Activated CD4-positive, alpha-beta T cell treated with anti-CD3 and anti-CD28 coated beads, Interleukin-2, Interleukin-6, amounts not matched to agents 100 ng/mL and 50 ng/mL, durations not matched to agents 16 hours and 8 hours (primary cell): ENCODE measurements at regions not wholly inside any gene's neighbourhood (a gene's known extent, or its start where the extent isn't known, plus 50 kb on each side); places are given as distances from the start of the nearest gene placed in this dataset.

Experiments
- DNase-seq: peaks from one replicate; pipeline ENCODE4 v3.0.0-alpha.2; 2020

DNA sequence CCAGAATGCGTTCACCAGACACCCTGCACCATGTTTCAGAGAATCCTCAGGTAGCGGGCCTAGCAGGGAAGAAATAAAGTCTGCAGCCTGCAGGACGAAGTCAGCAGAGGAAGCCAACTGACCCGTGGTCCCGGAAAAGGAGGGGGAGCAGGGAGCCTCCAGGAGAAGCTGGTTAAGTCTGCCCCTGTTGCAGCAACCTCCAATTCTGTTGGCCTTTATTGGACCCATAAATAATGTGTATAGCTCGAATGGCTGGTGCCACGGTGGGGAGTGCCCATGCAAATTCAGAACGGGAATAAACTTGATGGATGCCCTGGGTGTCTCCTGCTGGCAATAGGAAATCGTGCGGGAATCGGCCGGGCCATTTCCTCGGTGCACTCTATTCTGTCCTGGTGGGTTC is 254.1 kb downstream of the AJAP1 start:
- DNase-seq = no peak

DNA sequence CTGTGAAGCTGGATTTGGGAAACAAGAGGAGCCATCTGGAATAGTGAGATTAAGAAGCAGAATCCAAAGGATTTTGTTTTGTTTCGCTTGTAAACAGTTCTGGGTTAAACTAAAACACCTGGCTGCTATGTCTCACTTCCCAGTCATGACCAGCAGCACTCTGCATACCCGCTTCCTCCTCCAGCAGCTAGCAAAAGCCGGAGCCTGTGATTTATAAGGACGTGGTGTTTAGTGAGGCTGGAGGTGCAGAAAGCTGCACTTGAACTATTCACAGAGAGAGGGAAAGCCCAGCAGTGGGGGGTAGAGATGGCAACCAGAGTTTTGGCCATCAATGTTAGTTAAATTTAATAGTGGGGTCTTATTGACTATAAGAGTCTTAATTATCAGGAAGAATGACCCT is 240.2 kb downstream of the AJAP1 start:
- no peak for DNase-seq

DNA sequence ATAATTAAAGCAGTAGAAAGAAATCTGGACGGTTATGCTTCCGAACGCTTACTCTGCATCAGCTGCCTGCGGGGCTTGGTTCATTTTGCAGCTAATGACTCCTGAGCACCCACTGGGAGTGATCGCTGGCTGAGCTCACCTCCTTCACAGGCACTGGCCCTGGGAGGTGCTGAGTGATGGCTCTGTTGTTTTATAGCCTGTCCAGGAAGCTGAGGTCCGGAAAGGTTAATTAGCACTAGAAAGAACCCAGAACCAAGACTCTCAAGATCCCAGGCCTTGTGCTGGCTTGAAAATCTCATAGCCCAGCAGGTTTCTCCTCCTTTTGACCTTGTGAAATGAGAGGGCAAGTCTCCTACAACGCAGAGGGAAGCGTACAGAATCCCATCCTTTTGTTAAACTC is 226.2 kb downstream of the AJAP1 start:
- DNase-seq = no peak

DNA sequence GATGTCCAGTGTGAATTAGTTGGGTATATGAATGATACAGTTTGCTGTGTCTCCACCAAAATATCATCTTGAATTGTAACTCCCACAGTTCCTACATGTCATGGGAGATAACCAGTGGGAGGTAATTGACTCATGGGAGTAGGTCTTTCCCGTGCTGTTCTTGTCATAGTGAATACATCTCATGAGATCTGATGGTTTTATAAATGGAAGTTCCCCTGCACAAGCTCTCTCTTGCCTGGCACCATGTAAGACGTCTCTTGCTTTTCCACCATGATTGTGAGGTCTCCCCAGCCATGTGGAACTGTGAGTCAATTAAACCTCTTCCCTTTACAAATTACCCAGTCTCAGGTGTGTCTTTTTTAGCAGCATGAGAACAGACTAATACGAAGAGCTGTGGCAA is 223.0 kb downstream of the AJAP1 start:
- no peak for DNase-seq

DNA sequence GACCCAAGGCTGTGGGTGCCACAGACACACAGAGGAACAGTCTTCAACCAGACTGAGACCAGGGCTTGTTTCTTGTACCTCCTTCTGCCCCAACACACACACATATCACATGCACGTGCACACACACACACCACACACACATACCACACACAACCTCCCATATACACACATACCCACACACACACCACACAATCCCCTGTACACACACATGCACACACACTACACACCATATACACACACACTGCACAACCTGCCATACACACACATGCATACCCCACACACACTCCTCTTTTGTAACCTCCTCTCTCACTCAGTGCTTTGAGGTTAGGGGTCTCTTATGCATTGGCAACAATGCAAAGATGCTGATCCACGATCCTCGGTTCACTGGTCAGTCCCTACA is 217.0 kb downstream of the AJAP1 start:
- DNase-seq = no peak

DNA sequence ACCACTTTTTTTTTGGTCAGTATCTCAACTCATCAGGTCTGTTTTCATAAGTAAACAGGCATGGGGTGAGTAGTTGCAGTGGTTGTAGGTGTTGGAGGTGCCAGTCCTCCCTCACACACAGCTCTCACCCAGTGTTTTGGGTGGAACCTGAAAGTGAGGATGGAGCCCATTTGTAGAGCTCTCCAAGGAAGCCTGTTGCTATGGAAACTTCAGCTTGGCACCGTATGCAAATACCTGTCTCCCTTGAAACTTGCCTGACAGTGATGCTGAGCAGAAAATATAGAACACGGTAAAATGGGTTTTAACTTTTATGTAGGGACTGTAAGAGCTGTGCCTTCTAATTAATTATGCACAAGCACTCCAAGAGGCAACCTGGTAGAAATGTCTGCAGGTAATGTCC is 214.1 kb downstream of the AJAP1 start:
- DNase-seq = no peak

DNA sequence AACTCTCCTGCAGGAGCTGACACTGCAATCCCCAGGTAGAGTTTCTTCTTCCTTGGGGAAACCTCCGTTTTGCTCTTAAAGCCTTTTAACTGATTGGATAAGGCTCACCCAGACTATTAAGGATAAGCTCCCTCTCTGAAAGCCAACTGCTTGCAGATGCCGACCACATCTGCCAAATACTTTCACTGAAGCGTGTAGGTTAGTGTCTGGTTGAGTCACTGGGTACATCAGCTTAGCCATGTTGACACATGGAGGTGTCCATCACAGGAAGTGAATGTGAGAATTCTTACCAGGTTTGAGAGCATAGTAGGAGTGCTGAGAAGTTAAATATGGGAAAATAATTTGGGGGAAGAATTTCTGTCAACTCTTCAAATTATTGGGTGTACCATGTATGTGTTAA is 202.0 kb downstream of the AJAP1 start:
- no peak for DNase-seq

DNA sequence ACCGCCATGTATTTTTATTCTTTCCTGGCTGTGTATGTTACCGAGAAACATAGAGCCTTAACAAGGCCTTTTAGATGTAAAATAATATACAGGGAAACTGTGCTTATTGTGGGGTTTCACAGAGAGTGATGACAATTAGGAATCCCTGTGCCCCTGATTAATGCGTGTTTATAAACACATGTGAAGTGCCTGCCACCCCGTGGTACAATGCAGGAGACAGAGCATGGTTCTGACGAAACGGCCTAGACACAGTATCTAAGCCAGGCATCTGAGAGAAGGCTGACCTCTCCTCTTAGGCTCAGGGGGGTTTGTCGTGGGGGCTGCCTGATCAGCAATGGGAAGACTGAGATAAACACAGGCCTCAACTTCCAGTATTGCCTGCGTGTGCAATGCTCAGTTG is 200.0 kb downstream of the AJAP1 start:
- no peak for DNase-seq

DNA sequence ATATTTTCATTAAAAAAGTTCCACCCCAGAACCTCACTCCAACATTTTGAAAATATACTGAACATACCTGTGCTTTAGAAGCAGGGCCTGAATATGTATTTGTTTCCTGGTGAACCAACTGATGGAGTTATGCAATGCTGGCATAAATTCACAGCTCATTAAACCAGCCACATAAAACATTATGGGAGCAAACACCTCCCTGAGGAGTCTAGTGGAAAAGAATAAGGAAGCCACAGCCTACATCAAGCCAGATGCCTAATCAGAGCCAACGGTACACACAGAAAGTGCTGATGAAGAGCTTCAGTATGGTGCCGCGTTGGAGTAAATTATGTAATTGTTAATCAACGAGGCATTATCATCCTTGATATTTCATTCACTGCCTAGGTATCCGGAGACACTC is 199.5 kb downstream of the AJAP1 start:
- no peak for DNase-seq

DNA sequence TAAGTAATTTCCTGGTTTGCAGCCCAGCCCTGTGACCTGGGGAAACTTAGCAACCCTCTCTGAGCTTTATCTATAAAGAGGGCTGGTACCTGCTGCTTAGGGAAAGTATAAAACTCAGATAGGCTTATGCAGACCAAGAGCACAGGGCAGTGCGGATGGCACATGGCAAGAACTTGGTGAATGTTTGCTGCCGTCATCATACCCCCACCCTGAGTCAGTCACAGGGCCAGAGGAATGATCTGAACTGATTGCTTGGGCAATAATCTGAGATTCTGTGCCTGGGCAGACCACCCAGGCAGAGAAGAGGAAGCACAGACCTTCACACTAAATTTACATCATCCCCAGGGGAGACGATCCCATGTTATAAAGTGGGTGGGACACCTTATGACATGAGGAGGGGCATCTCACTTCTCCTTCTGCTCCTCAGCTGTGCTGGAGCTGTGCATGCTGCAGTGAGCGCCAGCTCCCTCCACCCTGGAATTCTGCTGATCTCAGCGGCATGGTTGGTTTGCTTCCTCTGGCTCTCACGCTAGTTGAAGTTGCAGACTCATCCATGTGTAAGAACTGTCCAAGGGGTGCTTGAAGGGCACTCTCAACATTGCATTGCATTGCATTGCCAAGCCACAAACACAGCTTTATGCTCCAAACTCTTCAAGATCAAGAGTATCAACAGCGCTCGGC is 197.1 kb downstream of the AJAP1 start:
- DNase-seq = no peak

DNA sequence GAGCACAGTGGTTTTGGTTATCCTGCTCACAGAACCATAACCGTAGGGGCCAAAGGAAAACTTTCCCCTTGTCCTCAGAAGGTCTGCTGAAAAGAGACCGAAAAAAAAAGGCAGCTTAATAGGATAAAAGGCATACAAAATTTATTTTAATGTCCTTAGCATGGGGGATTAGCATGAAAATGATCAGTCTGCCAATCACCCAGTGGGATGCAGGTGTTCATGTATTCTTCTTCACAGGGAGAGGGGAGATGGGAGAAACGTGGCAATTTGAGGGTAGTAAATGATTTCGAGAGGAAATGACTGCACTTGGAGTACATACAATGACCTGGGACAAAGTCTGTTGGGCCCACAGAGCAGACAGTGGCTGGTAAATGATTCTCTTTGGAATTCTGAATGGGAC is 194.0 kb downstream of the AJAP1 start:
- no peak for DNase-seq

DNA sequence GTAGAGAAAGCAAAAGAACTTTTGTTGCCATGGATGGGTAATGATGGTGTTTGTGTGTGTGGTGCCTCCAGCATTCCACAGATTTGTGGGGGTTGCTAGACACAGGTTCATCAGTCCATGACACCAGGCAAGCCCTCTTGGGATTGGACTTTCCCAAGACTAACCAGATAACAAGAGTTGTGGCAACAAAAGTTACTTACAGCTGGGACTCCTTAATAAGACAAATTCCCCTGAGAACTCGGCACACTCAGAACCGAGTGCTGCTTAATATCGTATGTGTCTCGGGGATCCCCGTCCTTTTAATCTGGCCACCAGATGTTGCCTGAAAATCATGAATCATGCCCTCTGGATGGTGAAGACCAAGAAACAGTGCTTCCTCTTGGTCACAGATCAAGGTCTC is 193.3 kb downstream of the AJAP1 start:
- no peak for DNase-seq
